GM15510 (cell line): ENCODE measurements at regions not wholly inside any gene's neighbourhood (a gene's known extent, or its start where the extent isn't known, plus 50 kb on each side); places are given as distances from the start of the nearest gene placed in this dataset.

Experiments
- POLR2A ChIP-seq: IDR thresholded peaks from 3 replicates; pipeline ENCODE4 v1.6.1; 2011; ENCODE audit warnings: borderline replicate concordance; ENCODE audit not compliant: insufficient read length; ENCODE audit errors: extremely low read depth

- TF ChIP-seq POLR2A = no peak
Measured at GRCh38 chr5:14009575-14009974, 65.1 kb upstream of the DNAH5 start.

DNA sequence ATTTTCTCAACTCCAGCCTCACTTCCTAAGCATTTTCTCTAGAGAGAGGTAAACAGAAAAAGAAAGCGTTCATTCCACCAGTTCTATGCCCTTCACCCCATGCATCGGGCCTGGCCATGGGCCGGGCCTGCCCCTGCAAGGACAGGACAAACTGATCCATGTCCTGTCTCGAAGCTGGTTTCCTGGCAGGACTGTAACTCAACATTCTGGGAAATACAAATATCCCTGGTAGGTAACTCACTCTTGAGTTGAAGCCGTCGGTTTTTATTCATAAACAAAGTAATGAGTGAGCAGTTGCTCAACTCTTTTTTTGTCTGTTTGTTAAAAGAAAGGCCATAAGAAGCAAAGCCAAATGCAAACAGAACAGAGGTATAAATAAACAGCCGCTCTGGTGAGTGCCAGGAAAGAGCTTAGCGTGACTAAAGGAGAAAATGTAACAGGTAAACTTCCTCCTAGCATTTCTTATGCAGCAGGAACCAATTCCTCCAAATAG lies 64.4 kb upstream of the DNAH5 start:
- no peak for TF ChIP-seq POLR2A

- TF ChIP-seq POLR2A = no peak
Measured at GRCh38 chr5:14006823-14007520, 62.5 kb upstream of the DNAH5 start.

- no peak for TF ChIP-seq POLR2A
Measured at GRCh38 chr5:14004598-14005394, 60.3 kb upstream of the DNAH5 start.

DNA sequence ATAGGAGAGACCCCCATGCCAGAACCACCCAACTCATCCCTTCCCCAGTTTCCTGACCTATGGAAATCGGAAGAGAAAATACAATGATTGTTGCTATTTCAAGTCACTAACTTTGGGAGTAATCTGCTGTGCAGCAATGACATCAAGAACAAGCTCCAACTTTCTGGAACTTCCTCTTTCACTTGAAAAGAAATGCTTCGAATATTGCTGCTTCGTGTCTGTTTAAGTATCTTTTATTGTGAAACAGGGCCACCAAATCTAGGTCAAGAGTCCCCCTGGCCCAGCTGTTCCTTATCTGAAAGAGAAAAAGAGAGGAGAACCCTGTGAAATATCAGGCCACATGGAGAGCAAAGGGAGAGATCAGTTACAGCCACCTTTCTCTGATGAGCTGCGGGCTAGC lies 59.4 kb upstream of the DNAH5 start:
- no peak for TF ChIP-seq POLR2A

GRCh38 chr5:14003513-14003912 lies 59.0 kb upstream of the DNAH5 start:
- no peak for TF ChIP-seq POLR2A

- no peak for TF ChIP-seq POLR2A
Measured at GRCh38 chr5:13998254-13998653, 53.8 kb upstream of the DNAH5 start.

DNA sequence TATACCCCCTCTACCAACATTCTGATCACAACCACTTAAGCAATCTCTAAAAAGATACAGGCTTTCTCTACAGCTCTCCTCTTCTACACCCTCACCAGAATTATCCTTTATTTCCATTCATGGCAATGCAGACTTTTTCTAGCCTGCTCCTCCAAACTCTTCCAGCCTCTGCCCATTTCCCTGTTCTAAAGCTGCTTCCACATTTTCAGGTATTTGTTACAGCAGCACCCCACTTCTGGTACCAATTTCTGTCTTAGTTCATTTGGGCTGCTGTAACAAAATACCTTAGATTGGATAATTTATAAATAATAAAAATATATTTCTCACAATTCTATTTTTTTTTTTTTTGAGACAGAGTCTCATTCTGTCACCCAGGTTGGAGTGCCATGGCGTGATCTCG lies 53.0 kb upstream of the DNAH5 start:
- no peak for TF ChIP-seq POLR2A

DNA sequence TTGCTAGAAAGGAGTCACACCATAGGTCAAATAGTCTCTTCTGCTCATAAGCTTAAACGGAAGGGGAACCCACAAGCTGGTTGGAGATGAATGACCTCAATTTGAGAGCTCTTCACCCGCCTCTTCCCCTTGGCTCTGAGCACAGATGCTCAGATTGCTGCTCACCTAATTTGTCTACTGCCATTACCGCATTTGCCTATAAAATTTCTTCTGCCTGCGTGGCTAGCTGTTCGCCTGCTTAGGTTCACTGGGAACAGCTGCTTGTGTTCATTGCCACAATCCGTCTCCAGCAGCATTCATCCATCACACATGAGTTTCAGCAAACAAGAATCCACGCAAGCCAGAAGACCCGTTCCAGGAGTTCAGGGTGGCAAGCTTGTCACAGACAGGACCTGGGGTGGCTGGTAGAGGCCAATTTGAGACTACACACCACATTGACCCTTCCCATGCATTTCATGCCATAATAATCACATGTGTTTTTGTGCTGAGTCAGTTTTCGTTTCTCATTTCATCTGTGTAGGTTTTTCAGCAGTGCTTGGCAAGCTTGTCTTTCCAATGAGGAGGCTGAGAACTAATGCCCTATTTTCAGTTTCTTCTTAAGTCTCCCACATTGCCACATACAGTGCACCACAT lies 50.2 kb upstream of the DNAH5 start:
- no peak for TF ChIP-seq POLR2A
